Smooth muscle cell (in vitro differentiated cells): ENCODE measurements at regions not wholly inside any gene's neighbourhood (a gene's known extent, or its start where the extent isn't known, plus 50 kb on each side); places are given as distances from the start of the nearest gene placed in this dataset.

Experiments used
- DNase-seq: peaks from one replicate; lab custom pipeline; 2025; ENCODE audit not compliant: unreplicated experiment; lab: John Stamatoyannopoulos, UW
- H2AFZ ChIP-seq: fragments of 200-600 bp; sonication (generic); 2 replicates; pipeline ENCODE4 v1.6.0; 2016; ENCODE audit warnings: antibody characterized with exemption, low read depth, mild to moderate bottlenecking
- H3F3A ChIP-seq: fragments of 200-600 bp; sonication (generic); 2 replicates; pipeline ENCODE4 v1.6.0; 2017; ENCODE audit warnings: antibody characterized with exemption, low read depth
- H3K27ac ChIP-seq: fragments of 200-600 bp; sonication (generic); 2 replicates; pipeline ENCODE4 v1.5.1; 2016; ENCODE audit warnings: low read depth, mild to moderate bottlenecking
- H3K27me3 ChIP-seq: fragments of 200-600 bp; sonication (generic); 2 replicates; pipeline ENCODE4 v1.6.1; 2016; ENCODE audit warnings: low read depth, mild to moderate bottlenecking
- H3K36me3 ChIP-seq: fragments of 200-600 bp; sonication (generic); 2 replicates; pipeline ENCODE4 v1.5.1; 2016; ENCODE audit warnings: low read depth
- H3K4me1 ChIP-seq: fragments of 200-600 bp; sonication (generic); 2 replicates; pipeline ENCODE4 v1.5.1; 2016; ENCODE audit warnings: low read depth
- H3K4me2 ChIP-seq: fragments of 200-600 bp; sonication (generic); 2 replicates; pipeline ENCODE4 v1.6.0; 2016; ENCODE audit warnings: mild to moderate bottlenecking
- H3K4me3 ChIP-seq: fragments of 200-600 bp; sonication (generic); 2 replicates; pipeline ENCODE4 v1.5.1; 2016; ENCODE audit warnings: mild to moderate bottlenecking
- H3K79me2 ChIP-seq: fragments of 200-600 bp; sonication (generic); 2 replicates; pipeline ENCODE4 v1.6.0; 2016; ENCODE audit warnings: low read depth, mild to moderate bottlenecking
- H3K9ac ChIP-seq: fragments of 200-600 bp; sonication (generic); 2 replicates; pipeline ENCODE4 v1.6.0; 2016; ENCODE audit warnings: low read depth
- H3K9me3 ChIP-seq: fragments of 200-600 bp; sonication (generic); replicated peaks from 2 replicates; pipeline ENCODE4 v1.5.1; 2016; ENCODE audit warnings: low read depth
- H4K20me1 ChIP-seq: fragments of 200-600 bp; sonication (generic); 2 replicates; pipeline ENCODE4 v1.6.0; 2016; ENCODE audit warnings: low read depth
- WGBS: methylation state at CpG from one replicate; pipeline ENCODE4 v1.1.7; 2016; ENCODE audit warnings: low lambda C conversion rate; 5-methylcytosine and 5-hydroxymethylcytosine counted together
- TF ChIP-seq, protein P1 (sequence below): fragments of 200-600 bp; sonication (generic); IDR thresholded peaks from 2 replicates; pipeline ENCODE4 v1.5.1; 2017; ENCODE audit warnings: borderline replicate concordance, mild to moderate bottlenecking, antibody characterized with exemption; ENCODE audit not compliant: insufficient read depth, poor library complexity, severe bottlenecking

DNA sequence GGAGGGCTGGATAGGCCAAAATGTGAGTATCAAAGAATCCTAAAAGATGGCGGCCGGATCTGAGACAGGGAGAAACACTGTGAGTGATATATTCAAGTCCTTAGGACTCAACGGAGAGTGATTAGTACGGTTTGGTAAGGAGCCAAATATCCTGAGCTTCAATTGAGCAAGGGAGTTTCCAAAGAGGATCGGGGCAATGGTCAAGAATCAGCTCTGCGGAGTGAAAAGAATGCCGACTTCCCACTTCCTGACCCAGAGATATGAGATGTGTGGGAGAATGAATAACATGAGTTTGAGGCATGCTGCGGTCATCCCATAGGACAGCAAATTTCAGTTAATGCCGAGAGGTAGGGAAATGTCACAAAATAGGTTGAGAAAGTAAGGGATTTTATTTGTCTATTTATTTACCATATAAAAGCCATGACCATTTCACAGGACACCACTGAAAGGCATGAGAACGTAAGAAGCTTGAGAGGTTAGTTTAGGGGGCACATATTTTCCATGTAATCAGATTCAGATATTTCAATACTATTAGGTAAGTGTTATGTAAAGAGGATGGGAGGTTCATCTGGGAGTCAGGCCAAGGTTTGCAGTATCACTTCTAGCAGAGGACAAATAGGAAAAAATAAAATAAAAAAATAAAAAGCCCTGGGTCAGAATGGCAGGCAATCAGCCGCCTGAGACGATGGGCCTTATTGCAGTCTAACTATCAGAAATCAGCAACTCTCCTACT, 165.6 kb downstream of the HGF start:
- Histone ChIP-seq H4K20me1 (no peaks in the 10 kb centered on the region), H3F3A (no peaks in the 10 kb centered on the region), H3K27me3 (no peaks in the 10 kb centered on the region), H3K36me3 (no peaks in the 10 kb centered on the region), H3K9me3 (no peaks in the 10 kb centered on the region), H3K4me2 (peak overlapping the region; percentile 14), H3K79me2 (no peaks in the 10 kb centered on the region), H3K27ac (peak overlapping the region; percentile 72), H3K4me1 (no peaks in the 10 kb centered on the region), H3K4me3 (no peak overlapping the region), H2AFZ (peak overlapping the region; percentile 17), H3K9ac (no peak overlapping the region)
- no peak for DNase-seq
- TF ChIP-seq, protein P1, sequence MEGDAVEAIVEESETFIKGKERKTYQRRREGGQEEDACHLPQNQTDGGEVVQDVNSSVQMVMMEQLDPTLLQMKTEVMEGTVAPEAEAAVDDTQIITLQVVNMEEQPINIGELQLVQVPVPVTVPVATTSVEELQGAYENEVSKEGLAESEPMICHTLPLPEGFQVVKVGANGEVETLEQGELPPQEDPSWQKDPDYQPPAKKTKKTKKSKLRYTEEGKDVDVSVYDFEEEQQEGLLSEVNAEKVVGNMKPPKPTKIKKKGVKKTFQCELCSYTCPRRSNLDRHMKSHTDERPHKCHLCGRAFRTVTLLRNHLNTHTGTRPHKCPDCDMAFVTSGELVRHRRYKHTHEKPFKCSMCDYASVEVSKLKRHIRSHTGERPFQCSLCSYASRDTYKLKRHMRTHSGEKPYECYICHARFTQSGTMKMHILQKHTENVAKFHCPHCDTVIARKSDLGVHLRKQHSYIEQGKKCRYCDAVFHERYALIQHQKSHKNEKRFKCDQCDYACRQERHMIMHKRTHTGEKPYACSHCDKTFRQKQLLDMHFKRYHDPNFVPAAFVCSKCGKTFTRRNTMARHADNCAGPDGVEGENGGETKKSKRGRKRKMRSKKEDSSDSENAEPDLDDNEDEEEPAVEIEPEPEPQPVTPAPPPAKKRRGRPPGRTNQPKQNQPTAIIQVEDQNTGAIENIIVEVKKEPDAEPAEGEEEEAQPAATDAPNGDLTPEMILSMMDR: no peak
- 61% methylated on average over 12 of the region's 12 CpGs for WGBS

- no peaks in the 10 kb centered on the region for H3K9me3 ChIP-seq
- TF ChIP-seq, protein P1: no peak
- no peak overlapping the region for H3K27ac ChIP-seq
- no peak overlapping the region for H3K4me2 ChIP-seq
- no peaks in the 10 kb centered on the region for H3F3A ChIP-seq
- WGBS: 32% methylated on average over 2 of the region's 2 CpGs
- H4K20me1 ChIP-seq: no peaks in the 10 kb centered on the region
- no peak overlapping the region for H2AFZ ChIP-seq
- H3K36me3 ChIP-seq: no peaks in the 10 kb centered on the region
- H3K9ac ChIP-seq: no peak overlapping the region
- no peaks in the 10 kb centered on the region for H3K4me1 ChIP-seq
- no peak for DNase-seq
- no peaks in the 10 kb centered on the region for H3K79me2 ChIP-seq
- no peak overlapping the region for H3K4me3 ChIP-seq
- no peaks in the 10 kb centered on the region for H3K27me3 ChIP-seq
Measured at GRCh38 chr7:81600608-81601007, 169.2 kb downstream of the HGF start.

GRCh38 chr7:81598951-81599350, 170.9 kb downstream of the HGF start:
- H3K27me3 ChIP-seq: no peaks in the 10 kb centered on the region
- no peaks in the 10 kb centered on the region for H4K20me1 ChIP-seq
- H3K79me2 ChIP-seq: no peaks in the 10 kb centered on the region
- no peaks in the 10 kb centered on the region for H3K9me3 ChIP-seq
- 100% methylated on average over 1 of the region's 1 CpG for WGBS
- H3K27ac ChIP-seq: no peak overlapping the region
- TF ChIP-seq, protein P1: no peak
- no peak overlapping the region for H3K4me3 ChIP-seq
- no peak overlapping the region for H2AFZ ChIP-seq
- H3K4me2 ChIP-seq: no peak overlapping the region
- no peak for DNase-seq
- no peaks in the 10 kb centered on the region for H3K4me1 ChIP-seq
- H3F3A ChIP-seq: no peaks in the 10 kb centered on the region
- H3K36me3 ChIP-seq: no peaks in the 10 kb centered on the region
- H3K9ac ChIP-seq: no peak overlapping the region

- Histone ChIP-seq H3K9me3 (no peaks in the 10 kb centered on the region), H3K4me1 (no peaks in the 10 kb centered on the region), H3K27me3 (no peaks in the 10 kb centered on the region), H3K4me2 (no peak overlapping the region), H2AFZ (no peak overlapping the region), H3K36me3 (no peaks in the 10 kb centered on the region), H3K79me2 (no peaks in the 10 kb centered on the region), H3K9ac (no peak overlapping the region), H3K27ac (no peak overlapping the region), H3F3A (no peaks in the 10 kb centered on the region), H3K4me3 (no peak overlapping the region), H4K20me1 (no peaks in the 10 kb centered on the region)
- TF ChIP-seq, protein P1: no peak
- 88% methylated on average over 1 of the region's 1 CpG for WGBS
- DNase-seq: no peak
Measured at GRCh38 chr7:81594767-81595166, 175.1 kb downstream of the HGF start.
